Left cardiac atrium (tissue), 4 donors: ENCODE measurements at regions not wholly inside any gene's neighbourhood (a gene's known extent, or its start where the extent isn't known, plus 50 kb on each side); places are given as distances from the start of the nearest gene placed in this dataset.

Source experiments
- ATAC-seq, 2 donors: fragments of 200-7000 bp; cut with Tn5 transposase; one replicate each; pipeline ENCODE4 v1.9.1; 2020; ENCODE audit warnings: mild to moderate bottlenecking in 2 of 2, moderate library complexity in 2 of 2
- DNase-seq: peaks from one replicate; pipeline ENCODE4 v3.0.0-alpha.2; 2020
- intact Hi-C, 2 donors: fragments of 100-400 bp; cut with DNase I; formaldehyde crosslinking; loops; one replicate each; pipeline versions ENCODE4 v1.14.1 to v1.15.1; 2022 to 2023
- donor health status: DM: no; HTN: yes; CAD: no.
- donor health status: DM: no; HTN: yes; CAD: no; lungs with severe emphysema.
- donor health status: DM: yes; HTN: yes; CAD: no.
- donor health status: Dilated cardiomyopathy.

DNA sequence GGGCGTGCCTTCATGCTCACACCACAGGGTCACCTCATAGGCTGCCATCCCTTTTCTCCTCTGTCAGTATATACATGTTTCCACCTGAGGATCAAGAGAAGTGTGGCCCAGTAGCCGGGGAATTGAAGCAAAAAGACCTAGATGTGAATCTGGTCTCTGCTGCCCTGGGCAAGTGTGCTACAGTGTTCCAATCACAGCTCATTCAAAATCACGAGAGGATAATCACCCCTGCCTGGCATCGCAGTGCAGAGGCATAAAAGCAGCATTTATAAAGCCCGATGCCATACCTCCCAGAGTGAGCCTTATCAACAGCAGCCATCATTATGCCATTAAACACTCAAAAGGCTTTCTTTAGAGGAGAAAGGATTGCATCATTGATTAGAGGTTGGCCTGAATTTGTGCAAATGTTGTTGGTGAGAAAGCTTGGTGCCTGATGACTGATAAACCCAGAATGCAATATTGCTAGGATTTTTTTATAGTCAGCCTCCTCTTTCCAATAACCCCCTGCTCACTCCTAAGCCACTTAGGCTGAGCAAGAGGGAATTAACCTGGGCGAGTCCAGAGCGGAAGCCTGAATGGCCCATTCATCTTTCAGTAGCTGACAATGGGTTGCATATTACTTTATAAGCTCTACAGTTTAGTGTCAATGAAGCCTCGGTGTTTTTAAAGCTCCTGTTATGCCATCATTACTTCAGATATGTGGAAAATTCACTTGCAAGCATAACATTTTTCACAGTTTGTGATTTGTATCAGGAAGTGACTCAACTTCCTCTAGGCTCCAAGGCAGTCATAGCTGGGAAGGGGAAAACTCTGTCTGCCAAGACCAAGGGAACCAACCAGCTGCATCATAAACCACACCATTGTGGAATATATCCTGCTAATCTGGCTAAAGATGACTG is 92.5 kb upstream of the NXT1 start:
- intact Hi-C loops, result loop anchor here in 1 of 2 donors (10.0 kb wide), 1 partner anchor 77 kb away; no protein-coding TSS in a partner anchor
- peak; percentile 40 for DNase-seq
- peak; percentile 88 to 89 for ATAC-seq

GRCh38 chr20:23257106-23257761 is 93.4 kb upstream of the NXT1 start:
- peak in 1 of 2 donors; percentile 39 for ATAC-seq
- intact Hi-C loops, result loop anchor here in 1 of 2 donors (10.0 kb wide), 1 partner anchor 78 kb away; no protein-coding TSS in a partner anchor
- DNase-seq, result no peak

DNA sequence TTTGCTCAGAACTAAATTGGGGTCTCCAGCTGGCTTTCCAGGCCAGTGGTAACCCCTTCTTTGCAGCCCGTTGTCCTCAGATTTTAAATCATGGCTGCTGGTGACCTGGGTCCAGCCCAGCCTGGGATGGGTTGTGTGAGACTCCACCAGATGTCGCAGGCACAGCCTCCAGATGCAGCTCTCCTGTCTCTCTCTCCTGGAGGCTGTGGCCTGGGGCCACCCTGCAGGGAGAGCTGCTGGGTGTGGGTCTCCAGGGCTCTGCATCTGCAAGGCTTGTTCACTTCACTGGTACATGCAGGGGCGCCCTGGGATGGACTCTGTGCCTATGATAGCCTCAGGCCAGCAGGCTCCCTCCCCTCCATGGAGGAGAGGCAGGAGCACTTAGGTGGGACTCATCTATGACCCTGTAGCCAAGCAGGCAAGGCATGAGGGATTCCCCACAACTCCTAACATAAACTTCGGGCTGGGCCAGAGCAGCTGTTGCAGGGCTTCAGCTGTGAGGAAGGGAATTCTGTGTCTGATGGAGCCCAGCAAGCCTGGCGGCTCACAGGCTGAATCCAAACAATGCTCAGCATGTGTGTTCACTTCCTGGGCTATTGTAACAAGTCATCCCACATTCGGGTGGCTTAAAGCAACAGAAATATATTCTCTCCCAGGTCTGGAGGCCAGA is 94.7 kb upstream of the NXT1 start:
- no peak for DNase-seq
- intact Hi-C loops, result loop anchor here in 1 of 2 donors (10.0 kb wide), 1 partner anchor 79 kb away; no protein-coding TSS in a partner anchor
- ATAC-seq, result no peak

DNA sequence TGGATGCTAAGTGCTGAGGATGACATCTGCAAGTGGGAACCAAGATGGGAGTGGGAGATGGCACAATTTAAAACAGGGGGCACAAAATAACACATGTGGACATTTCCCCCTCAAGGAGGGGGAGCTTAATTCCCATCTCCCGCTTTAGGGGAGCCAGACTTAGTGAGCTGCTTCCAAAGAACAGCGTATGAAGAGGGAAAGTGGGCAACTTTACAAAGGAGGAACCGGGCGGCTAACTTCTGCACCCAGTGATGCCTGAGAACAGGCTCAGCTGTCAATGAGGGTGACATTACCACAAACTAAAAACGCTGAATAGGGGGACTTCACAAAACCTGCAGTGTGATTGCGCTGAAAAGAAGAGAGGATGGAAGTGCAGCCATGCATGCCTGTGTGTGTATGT is 95.5 kb upstream of the NXT1 start:
- intact Hi-C loops, result loop anchor here in 1 of 2 donors (10.0 kb wide), 1 partner anchor 80 kb away; no protein-coding TSS in a partner anchor
- DNase-seq (no peak), ATAC-seq (no peak)

DNA sequence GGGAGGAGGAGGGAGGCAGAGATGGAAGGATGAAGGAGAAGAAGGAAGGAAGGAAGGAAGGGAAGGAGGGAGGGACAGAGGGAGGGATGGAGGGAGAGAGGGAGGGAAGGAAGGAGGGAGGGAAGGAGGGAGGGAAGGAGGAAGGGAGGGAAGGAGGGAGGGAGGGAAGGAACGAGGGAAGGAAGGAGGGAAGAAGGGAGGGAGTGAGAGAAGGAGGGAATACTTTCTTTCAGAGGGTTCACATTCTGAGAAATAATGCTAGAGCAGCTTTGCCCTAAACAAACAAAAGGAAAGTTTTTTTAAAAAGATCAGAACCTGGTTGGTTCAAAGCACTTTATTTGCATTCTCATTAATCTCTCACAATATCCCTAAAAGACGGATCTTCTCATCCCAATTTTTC is 96.1 kb upstream of the NXT1 start:
- intact Hi-C loops, result loop anchor here in 1 of 2 donors (10.0 kb wide), 1 partner anchor 80 kb away; no protein-coding TSS in a partner anchor
- no peak for ATAC-seq
- no peak for DNase-seq

GRCh38 chr20:23254034-23254433 is 96.6 kb upstream of the NXT1 start:
- no peak for DNase-seq
- intact Hi-C loops, result loop anchor here in 1 of 2 donors (10.0 kb wide), 1 partner anchor 81 kb away; no protein-coding TSS in a partner anchor
- ATAC-seq, result no peak

DNA sequence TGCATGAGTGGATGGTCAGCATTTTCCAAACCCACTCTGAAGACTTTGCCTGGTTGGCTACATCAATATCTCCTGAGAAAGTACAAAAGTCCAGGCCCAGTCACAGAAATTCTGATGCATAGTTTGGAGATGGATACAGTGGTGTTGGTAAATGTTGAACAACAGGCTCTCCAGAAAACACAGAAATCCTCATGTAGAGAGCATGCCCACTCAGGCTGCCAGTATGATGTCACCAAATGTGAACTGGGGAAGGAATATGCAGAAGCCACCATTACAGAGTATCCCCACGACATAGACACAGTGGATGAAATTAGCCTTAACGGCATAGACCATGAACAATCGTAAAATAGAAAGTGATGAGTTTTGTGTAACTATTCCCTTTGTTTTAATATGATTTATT is 97.1 kb upstream of the NXT1 start:
- ATAC-seq (no peak), DNase-seq (no peak)
- intact Hi-C loops, result loop anchor here in 1 of 2 donors (10.0 kb wide), 1 partner anchor 81 kb away; no protein-coding TSS in a partner anchor

GRCh38 chr20:23251779-23252178 is 98.8 kb upstream of the NXT1 start:
- intact Hi-C loops, result loop anchor here in 1 of 2 donors (10.0 kb wide), 1 partner anchor 83 kb away; no protein-coding TSS in a partner anchor
- ATAC-seq (no peak), DNase-seq (no peak)

DNA sequence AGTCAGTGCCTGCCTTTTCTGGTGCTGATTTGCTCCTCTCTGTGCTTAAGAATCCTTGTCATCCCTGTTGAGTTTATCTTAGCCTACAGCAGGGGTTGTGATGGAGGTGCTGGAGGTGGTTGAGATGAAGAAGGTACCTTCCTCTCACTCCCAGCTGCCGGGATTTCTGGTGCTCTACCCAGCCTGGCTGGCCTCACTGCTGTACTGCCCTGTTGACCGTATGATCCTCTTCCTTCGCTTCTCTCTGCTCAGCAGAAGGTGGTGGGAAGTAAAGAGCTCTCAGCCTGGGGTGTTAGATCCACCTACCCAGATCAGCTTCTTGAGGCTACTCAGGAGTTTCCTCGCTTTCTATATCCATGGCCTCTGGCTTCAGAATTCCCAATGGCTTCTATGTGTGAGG is 101.0 kb upstream of the NXT1 start:
- DNase-seq (no peak), ATAC-seq (no peak)
- intact Hi-C loops, result no loop called here

- intact Hi-C loops, result no loop called here
- DNase-seq (no peak), ATAC-seq (peak in 1 of 2 donors; percentile 10)
Observed at GRCh38 chr20:23248461-23248882, 102.1 kb upstream of the NXT1 start.

DNA sequence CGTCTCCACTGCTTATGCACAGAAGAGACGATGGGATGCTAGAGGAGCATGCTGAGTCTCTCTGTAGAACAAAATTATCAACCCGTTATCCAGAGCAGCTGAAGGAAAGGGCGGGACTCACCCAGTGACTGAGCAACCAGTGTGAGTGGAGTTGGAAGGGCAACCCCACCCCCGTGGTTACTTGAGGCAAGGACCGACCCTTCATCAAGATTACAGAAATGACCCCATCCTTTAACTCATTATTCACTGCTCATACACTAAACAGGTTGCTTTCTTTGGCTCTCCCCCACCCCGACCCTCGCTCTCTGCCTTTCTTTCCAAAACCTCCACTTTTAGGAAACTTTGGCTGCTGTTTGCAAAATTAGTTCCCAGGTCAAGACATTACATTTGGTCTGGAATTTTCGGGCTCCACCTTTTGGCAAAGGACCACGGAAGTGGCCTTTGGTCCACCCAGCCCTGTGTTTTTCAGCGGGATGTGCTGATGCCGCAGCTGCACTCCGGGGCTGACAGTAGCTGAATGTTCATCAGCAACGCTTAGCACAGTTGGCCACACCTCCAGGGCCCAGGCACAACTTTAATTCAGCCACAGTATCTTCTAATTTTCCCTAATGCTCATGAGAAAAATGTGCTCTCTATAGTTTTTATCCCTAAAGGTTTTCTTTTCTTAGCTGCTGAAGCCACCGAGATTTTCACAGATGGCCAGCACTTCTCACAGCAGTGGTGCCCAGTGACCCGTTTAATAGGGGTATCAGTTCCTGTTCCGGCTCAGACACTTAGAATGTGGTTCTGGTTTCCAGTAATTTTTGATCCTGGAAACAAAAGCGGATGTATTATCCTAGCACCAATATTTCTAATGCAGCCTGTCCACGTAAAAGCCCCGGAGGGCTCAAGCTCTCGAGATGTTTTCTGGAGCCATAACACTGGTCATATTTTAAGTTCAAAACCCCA is 103.6 kb upstream of the NXT1 start:
- ATAC-seq, result peak; percentile 52 to 63
- intact Hi-C loops, result no loop called here
- peak; percentile 72 for DNase-seq

GRCh38 chr20:23245553-23246181 is 104.9 kb upstream of the NXT1 start:
- DNase-seq (peak; percentile 77), ATAC-seq (peak; percentile 71 to 80)
- intact Hi-C loops, result no loop called here

GRCh38 chr20:23244916-23245552 is 105.6 kb upstream of the NXT1 start:
- no peak for ATAC-seq
- no peak for DNase-seq
- intact Hi-C loops, result no loop called here

- DNase-seq (no peak), ATAC-seq (peak in 1 of 2 donors; percentile 56)
- intact Hi-C loops, result no loop called here
Observed at GRCh38 chr20:23244156-23244915, 106.3 kb upstream of the NXT1 start.

- intact Hi-C loops, result no loop called here
- ATAC-seq (no peak), DNase-seq (no peak)
Observed at GRCh38 chr20:23243791-23244155, 106.8 kb upstream of the NXT1 start.

- ATAC-seq (no peak), DNase-seq (no peak)
- intact Hi-C loops, result no loop called here
Observed at GRCh38 chr20:23242556-23243180, 107.9 kb upstream of the NXT1 start.
